A549 (cell line): ENCODE measurements at regions not wholly inside any gene's neighbourhood (a gene's known extent, or its start where the extent isn't known, plus 50 kb on each side); places are given as distances from the start of the nearest gene placed in this dataset.

Experiments
- ATAC-seq, 2 experiments: fragments of 200-7000 bp in 1 of 2; fragments of >200 bp in 1 of 2; cut with Nextera tagmentation in 1 of 2; cut with Tn5 transposase in 1 of 2; 3 replicates each; pipeline versions ENCODE4 v1.8.0 to v1.9.1; 2018 to 2020; ENCODE audit warnings: mild to moderate bottlenecking in 1 of 2, moderate library complexity in 1 of 2
- CTCF ChIA-PET: fragments of 300-600 bp; sonication (Branson Sonifier 250); formaldehyde crosslinking; extraction: SDS; loops from one replicate; lab custom pipeline; 2021; ENCODE audit warnings: antibody characterized with exemption, inconsistent platforms; lab: Yijun Ruan, JAX
- POLR2A ChIA-PET: fragments of 350-600 bp; formaldehyde crosslinking; extraction: SDS; loops from one replicate; lab custom pipeline; 2021; ENCODE audit warnings: antibody characterized with exemption, inconsistent platforms; lab: Yijun Ruan, JAX
- DNase-seq, 2 experiments: peaks; one replicate each; pipeline versions ENCODE4 v3.0.0 to v3.0.0-alpha.2; 2011 to 2016; ENCODE audit warnings: low read depth in 1 of 2, low spot score in 1 of 2
- FAIRE-seq: peaks from 2 replicates; lab custom pipeline; 2011; peaks lifted over from hg19 to GRCh38; lab: Jason Lieb, UNC
- H3K27ac ChIP-seq, 2 experiments: fragments of >200 bp; sonication (Bioruptor Twin); formaldehyde crosslinking; 3 replicates each; pipeline ENCODE4 v1.5.1; 2016 to 2017
- H3K4me1 ChIP-seq: fragments of >200 bp; sonication (Bioruptor Twin); formaldehyde crosslinking; 3 replicates; pipeline ENCODE4 v1.6.1; 2016
- H3K4me2 ChIP-seq: fragments of >200 bp; sonication (Bioruptor Twin); formaldehyde crosslinking; 3 replicates; pipeline ENCODE4 v1.6.1; 2016
- H3K4me3 ChIP-seq: fragments of >200 bp; sonication (Bioruptor Twin); formaldehyde crosslinking; 3 replicates; pipeline ENCODE4 v1.5.1; 2016
- H3K9me3 ChIP-seq: fragments of >200 bp; sonication (Bioruptor Twin); formaldehyde crosslinking; 3 replicates; pipeline ENCODE4 v1.6.1; 2016
- CBX2 ChIP-seq: fragments of 200-600 bp; sonication (generic); IDR thresholded peaks from 2 replicates; pipeline ENCODE4 v1.6.1; 2016; ENCODE audit warnings: low read depth, mild to moderate bottlenecking, borderline replicate concordance
- CEBPB ChIP-seq, 2 experiments: fragments of >200 bp in 1 of 2; sonication (Bioruptor Twin) in 1 of 2; formaldehyde crosslinking in 1 of 2; IDR thresholded peaks; 2 replicates each; pipeline ENCODE4 v1.6.1; 2012 to 2016
- CHD2 ChIP-seq: fragments of 150-350 bp; IDR thresholded peaks from 2 replicates; pipeline ENCODE4 v1.6.1; 2014; ENCODE audit warnings: low read length; ENCODE audit not compliant: partially characterized antibody
- EP300 ChIP-seq, 2 experiments: fragments of >200 bp; sonication (Bioruptor Twin); formaldehyde crosslinking; IDR thresholded peaks; 2 replicates in 1 of 2; 3 replicates in 1 of 2; pipeline ENCODE4 v1.6.1; 2016 to 2017
- HEYL ChIP-seq: fragments of 250-450 bp; sonication (Bioruptor Pico); IDR thresholded peaks from 2 replicates; pipeline ENCODE4 v1.8.0; 2021; ENCODE audit warnings: mild to moderate bottlenecking, moderate library complexity
- HOXB13 ChIP-seq: fragments of 250-450 bp; sonication (Bioruptor Pico); IDR thresholded peaks from 2 replicates; pipeline ENCODE4 v1.5.0; 2020; ENCODE audit warnings: low read depth, mild to moderate bottlenecking, moderate library complexity
- KDM1A ChIP-seq: fragments of 200-600 bp; sonication (generic); IDR thresholded peaks from 2 replicates; pipeline ENCODE4 v1.6.1; 2016; ENCODE audit warnings: low read depth, mild to moderate bottlenecking
- MAFK ChIP-seq: fragments of 450-650 bp; IDR thresholded peaks from 2 replicates; pipeline ENCODE4 v1.6.1; 2014; ENCODE audit not compliant: partially characterized antibody
- MYC ChIP-seq: IDR thresholded peaks from 2 replicates; pipeline ENCODE4 v1.6.1; 2012; ENCODE audit warnings: mild to moderate bottlenecking, inconsistent platforms, low read length, improper control_type of control experiment, borderline replicate concordance
- PHF8 ChIP-seq: fragments of 200-600 bp; sonication (generic); IDR thresholded peaks from 2 replicates; pipeline ENCODE4 v1.6.1; 2016; ENCODE audit warnings: low read depth, mild to moderate bottlenecking, antibody characterized with exemption, moderate library complexity, borderline replicate concordance
- POLR2AphosphoS2 ChIP-seq: conservative IDR thresholded peaks from 2 replicates; pipeline ENCODE4 v1.6.1; 2012; ENCODE audit warnings: low read length, improper control_type of control experiment, inconsistent platforms
- RFX5 ChIP-seq: fragments of 450-650 bp; IDR thresholded peaks from 2 replicates; pipeline ENCODE4 v1.7.1; 2014; ENCODE audit warnings: antibody characterized with exemption, mild to moderate bottlenecking, moderate library complexity
- SMC3 ChIP-seq: fragments of >200 bp; sonication (Bioruptor Twin); formaldehyde crosslinking; IDR thresholded peaks from 3 replicates; pipeline ENCODE4 v1.6.1; 2018; ENCODE audit warnings: inconsistent platforms
- TFCP2L1 ChIP-seq: fragments of 250-450 bp; sonication (Bioruptor Pico); IDR thresholded peaks from 2 replicates; pipeline ENCODE4 v1.5.0; 2021; ENCODE audit warnings: mild to moderate bottlenecking
- TP53 ChIP-seq: fragments of 250-450 bp; sonication (Bioruptor Pico); IDR thresholded peaks from 2 replicates; pipeline ENCODE4 v1.5.0; 2021; ENCODE audit warnings: mild to moderate bottlenecking, moderate library complexity
- ZC3H11A ChIP-seq: fragments of 450-650 bp; IDR thresholded peaks from 2 replicates; pipeline ENCODE4 v1.6.1; 2014; ENCODE audit warnings: antibody characterized with exemption, mild to moderate bottlenecking
- ZNF302 ChIP-seq: fragments of 250-450 bp; sonication (Bioruptor Pico); IDR thresholded peaks from 2 replicates; pipeline ENCODE4 v1.9.0; 2021; ENCODE audit warnings: inconsistent platforms, mild to moderate bottlenecking, moderate library complexity
- WGBS: methylation state at CpG from one replicate; pipeline ENCODE4 v1.1.6; 2017; ENCODE audit errors: missing lambda C conversion rate; 5-methylcytosine and 5-hydroxymethylcytosine counted together
- TF ChIP-seq, protein P1 (sequence below): IDR thresholded peaks from 2 replicates; pipeline ENCODE4 v1.6.1; 2012
- TF ChIP-seq, protein P2 (sequence below): fragments of 450-650 bp; IDR thresholded peaks from 2 replicates; pipeline ENCODE4 v1.6.1; 2014; ENCODE audit warnings: antibody characterized with exemption
- TF ChIP-seq, protein P3 (sequence below): fragments of >200 bp; sonication (Bioruptor Twin); formaldehyde crosslinking; IDR thresholded peaks from 3 replicates; pipeline ENCODE4 v1.5.1; 2016
- TF ChIP-seq, protein P4 (sequence below): fragments of 250-450 bp; sonication (Bioruptor Pico); IDR thresholded peaks from 2 replicates; pipeline ENCODE4 v1.5.0; 2020; ENCODE audit warnings: low read depth, mild to moderate bottlenecking, moderate library complexity
- TF ChIP-seq, protein P5 (sequence below): fragments of 150-350 bp; IDR thresholded peaks from 2 replicates; pipeline ENCODE4 v1.6.1; 2014; ENCODE audit warnings: low read depth, mild to moderate bottlenecking, low read length
- TF ChIP-seq, protein P6 (sequence below): fragments of >200 bp; sonication (Bioruptor Twin); formaldehyde crosslinking; IDR thresholded peaks from 3 replicates; pipeline ENCODE4 v1.6.1; 2016

DNA sequence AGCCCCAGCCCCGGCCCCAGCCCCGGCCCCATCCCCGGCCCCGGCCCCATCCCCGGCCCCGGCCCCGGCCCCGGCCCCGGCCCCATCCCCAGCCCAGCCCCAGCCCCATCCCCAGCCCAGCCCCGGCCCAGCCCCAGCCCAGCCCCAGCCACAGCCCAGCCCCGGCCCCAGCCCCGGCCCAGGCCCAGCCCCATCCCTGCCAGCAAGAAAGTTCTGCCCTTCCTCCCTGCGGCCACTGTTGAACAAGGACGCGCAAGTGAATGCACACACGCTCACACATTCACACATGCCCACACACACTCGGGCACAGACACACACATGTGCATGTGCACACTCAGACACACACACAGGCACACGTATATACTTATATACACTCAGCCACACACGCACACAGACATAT, 287.0 kb downstream of the NDUFA10 start (continued):
- TF ChIP-seq, protein P1, sequence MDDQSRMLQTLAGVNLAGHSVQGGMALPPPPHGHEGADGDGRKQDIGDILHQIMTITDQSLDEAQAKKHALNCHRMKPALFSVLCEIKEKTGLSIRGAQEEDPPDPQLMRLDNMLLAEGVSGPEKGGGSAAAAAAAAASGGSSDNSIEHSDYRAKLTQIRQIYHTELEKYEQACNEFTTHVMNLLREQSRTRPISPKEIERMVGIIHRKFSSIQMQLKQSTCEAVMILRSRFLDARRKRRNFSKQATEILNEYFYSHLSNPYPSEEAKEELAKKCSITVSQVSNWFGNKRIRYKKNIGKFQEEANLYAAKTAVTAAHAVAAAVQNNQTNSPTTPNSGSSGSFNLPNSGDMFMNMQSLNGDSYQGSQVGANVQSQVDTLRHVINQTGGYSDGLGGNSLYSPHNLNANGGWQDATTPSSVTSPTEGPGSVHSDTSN = no peak
- TF ChIP-seq, protein P2, sequence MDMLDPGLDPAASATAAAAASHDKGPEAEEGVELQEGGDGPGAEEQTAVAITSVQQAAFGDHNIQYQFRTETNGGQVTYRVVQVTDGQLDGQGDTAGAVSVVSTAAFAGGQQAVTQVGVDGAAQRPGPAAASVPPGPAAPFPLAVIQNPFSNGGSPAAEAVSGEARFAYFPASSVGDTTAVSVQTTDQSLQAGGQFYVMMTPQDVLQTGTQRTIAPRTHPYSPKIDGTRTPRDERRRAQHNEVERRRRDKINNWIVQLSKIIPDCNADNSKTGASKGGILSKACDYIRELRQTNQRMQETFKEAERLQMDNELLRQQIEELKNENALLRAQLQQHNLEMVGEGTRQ = no peak
- TF ChIP-seq SMC3 (no peak), ZNF302 (CRISPR knock-in tag) (no peak), MYC (no peak)
- TF ChIP-seq, protein P3, sequence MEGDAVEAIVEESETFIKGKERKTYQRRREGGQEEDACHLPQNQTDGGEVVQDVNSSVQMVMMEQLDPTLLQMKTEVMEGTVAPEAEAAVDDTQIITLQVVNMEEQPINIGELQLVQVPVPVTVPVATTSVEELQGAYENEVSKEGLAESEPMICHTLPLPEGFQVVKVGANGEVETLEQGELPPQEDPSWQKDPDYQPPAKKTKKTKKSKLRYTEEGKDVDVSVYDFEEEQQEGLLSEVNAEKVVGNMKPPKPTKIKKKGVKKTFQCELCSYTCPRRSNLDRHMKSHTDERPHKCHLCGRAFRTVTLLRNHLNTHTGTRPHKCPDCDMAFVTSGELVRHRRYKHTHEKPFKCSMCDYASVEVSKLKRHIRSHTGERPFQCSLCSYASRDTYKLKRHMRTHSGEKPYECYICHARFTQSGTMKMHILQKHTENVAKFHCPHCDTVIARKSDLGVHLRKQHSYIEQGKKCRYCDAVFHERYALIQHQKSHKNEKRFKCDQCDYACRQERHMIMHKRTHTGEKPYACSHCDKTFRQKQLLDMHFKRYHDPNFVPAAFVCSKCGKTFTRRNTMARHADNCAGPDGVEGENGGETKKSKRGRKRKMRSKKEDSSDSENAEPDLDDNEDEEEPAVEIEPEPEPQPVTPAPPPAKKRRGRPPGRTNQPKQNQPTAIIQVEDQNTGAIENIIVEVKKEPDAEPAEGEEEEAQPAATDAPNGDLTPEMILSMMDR = no peak

DNA sequence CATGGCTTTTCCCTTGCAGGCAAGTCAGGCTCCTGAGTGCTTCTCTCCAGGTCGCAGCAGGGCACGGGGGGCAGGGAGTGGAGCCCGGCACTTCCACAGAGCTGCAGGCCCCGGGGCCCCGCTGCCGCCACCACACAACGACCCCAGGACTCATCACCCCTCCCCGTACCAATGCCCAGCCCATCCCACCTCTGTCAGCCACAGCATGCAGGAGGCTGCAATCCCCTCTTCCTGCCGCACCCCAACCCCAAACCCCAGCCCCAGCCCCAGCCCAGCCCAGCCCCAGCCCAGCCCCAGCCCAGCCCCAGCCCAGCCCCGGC, 288.0 kb downstream of the NDUFA10 start:
- 84% methylated on average over 6 of the region's 10 CpGs for WGBS
- no peak overlapping the region for H3K4me2 ChIP-seq
- CTCF ChIA-PET = no interaction called here
- no peak overlapping the region for H3K4me3 ChIP-seq
- POLR2A ChIA-PET = no interaction called here
- FAIRE-seq (no peak), DNase-seq (no peak), ATAC-seq (no peak)
- no peaks in the 10 kb centered on the region for H3K4me1 ChIP-seq
- H3K9me3 ChIP-seq = no peaks in the 10 kb centered on the region
- H3K27ac ChIP-seq = no peak overlapping the region
- TF ChIP-seq, protein P4, sequence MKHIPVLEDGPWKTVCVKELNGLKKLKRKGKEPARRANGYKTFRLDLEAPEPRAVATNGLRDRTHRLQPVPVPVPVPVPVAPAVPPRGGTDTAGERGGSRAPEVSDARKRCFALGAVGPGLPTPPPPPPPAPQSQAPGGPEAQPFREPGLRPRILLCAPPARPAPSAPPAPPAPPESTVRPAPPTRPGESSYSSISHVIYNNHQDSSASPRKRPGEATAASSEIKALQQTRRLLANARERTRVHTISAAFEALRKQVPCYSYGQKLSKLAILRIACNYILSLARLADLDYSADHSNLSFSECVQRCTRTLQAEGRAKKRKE (CRISPR knock-in tag) = no peak
- TF ChIP-seq TP53 (CRISPR knock-in tag) (no peak), CBX2 (no peak), CHD2 (no peak), RFX5 (no peak), TFCP2L1 (no peak), HEYL (CRISPR knock-in tag) (no peak), CEBPB (IDR thresholded peaks at IDR 0.05) (no peak), PHF8 (no peak), EP300 (IDR thresholded peaks at IDR 0.05) (no peak)
- TF ChIP-seq, protein P5, sequence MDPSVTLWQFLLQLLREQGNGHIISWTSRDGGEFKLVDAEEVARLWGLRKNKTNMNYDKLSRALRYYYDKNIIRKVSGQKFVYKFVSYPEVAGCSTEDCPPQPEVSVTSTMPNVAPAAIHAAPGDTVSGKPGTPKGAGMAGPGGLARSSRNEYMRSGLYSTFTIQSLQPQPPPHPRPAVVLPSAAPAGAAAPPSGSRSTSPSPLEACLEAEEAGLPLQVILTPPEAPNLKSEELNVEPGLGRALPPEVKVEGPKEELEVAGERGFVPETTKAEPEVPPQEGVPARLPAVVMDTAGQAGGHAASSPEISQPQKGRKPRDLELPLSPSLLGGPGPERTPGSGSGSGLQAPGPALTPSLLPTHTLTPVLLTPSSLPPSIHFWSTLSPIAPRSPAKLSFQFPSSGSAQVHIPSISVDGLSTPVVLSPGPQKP = no peak

DNA sequence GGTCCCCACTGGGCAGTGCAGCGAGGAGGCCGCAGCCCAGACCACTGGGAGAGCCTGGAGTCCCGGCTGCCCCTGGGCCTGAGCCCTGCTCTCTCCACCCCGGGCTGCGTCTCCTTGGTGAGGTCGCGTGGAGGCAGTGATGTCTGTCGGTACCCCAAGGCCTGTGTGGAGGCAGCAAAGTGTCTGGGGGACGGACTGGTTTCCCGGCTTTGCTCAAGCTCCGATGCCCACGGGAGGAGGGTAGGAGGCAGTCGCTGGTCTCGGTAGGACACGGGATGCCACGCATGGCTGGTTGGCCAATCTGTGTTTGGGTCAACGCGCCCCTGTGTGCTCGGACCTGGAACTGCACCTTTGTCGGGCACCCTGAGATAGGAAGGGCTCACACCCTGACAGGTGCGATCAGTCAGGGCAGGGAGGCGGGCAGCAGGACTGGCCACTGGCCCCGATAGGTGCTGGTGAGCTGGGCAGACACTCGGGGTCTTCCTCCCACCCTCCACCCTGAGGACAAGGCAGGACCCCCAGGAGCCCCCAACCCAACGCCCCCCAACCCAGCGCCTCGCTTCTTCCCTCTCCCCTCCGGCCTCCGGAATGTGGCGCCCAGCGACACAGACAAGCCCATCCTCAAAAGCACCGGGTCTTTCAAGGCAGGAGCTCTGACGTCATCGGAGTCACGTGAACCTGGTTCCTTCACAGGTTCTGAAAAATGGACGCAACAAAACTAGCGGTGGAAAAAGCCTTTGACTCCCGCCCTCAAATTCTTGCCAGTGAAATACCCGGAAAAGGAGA, 288.6 kb downstream of the NDUFA10 start:
- DNase-seq (no peak), ATAC-seq (peak; percentile 31 to 48; a peak in 4 of 6 replicates), FAIRE-seq (no peak)
- Histone ChIP-seq H3K9me3 (no peaks in the 10 kb centered on the region), H3K4me2 (no peak overlapping the region), H3K4me1 (no peaks in the 10 kb centered on the region), H3K4me3 (no peak overlapping the region), H3K27ac (no peak overlapping the region)
- 67% methylated on average over 25 of the region's 39 CpGs for WGBS
- TF ChIP-seq EP300 (IDR thresholded peaks at IDR 0.05) (no peak), HOXB13 (CRISPR knock-in tag) (no peak), POLR2AphosphoS2 (no peak), MAFK (no peak), KDM1A (no peak), ZC3H11A (no peak)
- TF ChIP-seq, protein P1 = no peak
- TF ChIP-seq, protein P6, sequence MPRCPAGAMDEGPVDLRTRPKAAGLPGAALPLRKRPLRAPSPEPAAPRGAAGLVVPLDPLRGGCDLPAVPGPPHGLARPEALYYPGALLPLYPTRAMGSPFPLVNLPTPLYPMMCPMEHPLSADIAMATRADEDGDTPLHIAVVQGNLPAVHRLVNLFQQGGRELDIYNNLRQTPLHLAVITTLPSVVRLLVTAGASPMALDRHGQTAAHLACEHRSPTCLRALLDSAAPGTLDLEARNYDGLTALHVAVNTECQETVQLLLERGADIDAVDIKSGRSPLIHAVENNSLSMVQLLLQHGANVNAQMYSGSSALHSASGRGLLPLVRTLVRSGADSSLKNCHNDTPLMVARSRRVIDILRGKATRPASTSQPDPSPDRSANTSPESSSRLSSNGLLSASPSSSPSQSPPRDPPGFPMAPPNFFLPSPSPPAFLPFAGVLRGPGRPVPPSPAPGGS = no peak
- POLR2A ChIA-PET = no interaction called here
- CTCF ChIA-PET = no interaction called here
